Natural killer cell treated with Interleukin-12 subunit alpha and Interleukin-12 subunit beta and Interleukin-15 and Interleukin-18, amount 100 ng/mL, for 72 hours (primary cell): ENCODE measurements at regions not wholly inside any gene's neighbourhood (a gene's known extent, or its start where the extent isn't known, plus 50 kb on each side); places are given as distances from the start of the nearest gene placed in this dataset.
A peak's percentile ranks its signal among the peaks of the same experiment; 100 is the strongest.

ENCODE experiments used
- ATAC-seq, 2 donors: fragments of 150-1000 bp; cut with Tn5 transposase in 1 of 2; sonication (Bioruptor Pico), chemical (Tn5 transposase) in 1 of 2; 2 replicates each; pipeline ENCODE4 v1.10.0; 2021
- DNase-seq: peaks from one replicate; pipeline ENCODE4 v3.0.0; 2022; ENCODE audit warnings: low spot score
- H3K27ac Mint-ChIP-seq, 2 donors: 1 replicate in 1 of 2; 2 replicates in 1 of 2; pipeline ENCODE4 v1.8.0; 2022; ENCODE audit warnings: mixed read lengths in 2 of 2, mild to moderate bottlenecking in 1 of 2, moderate library complexity in 1 of 2
- H3K27me3 Mint-ChIP-seq, 2 donors: 1 replicate in 1 of 2; 2 replicates in 1 of 2; pipeline ENCODE4 v1.8.0; 2022; ENCODE audit warnings: mixed read lengths in 2 of 2
- H3K36me3 Mint-ChIP-seq: one replicate; pipeline ENCODE4 v1.8.0; 2022; ENCODE audit warnings: mixed read lengths
- H3K4me1 Mint-ChIP-seq, 2 donors: 1 replicate in 1 of 2; 2 replicates in 1 of 2; pipeline ENCODE4 v1.8.0; 2022; ENCODE audit warnings: low read depth in 2 of 2, mixed read lengths in 2 of 2, mild to moderate bottlenecking in 1 of 2
- H3K4me3 Mint-ChIP-seq: one replicate; pipeline ENCODE4 v1.8.0; 2022; ENCODE audit warnings: mixed read lengths
- H3K9me3 Mint-ChIP-seq: 2 replicates; pipeline ENCODE4 v1.8.0; 2022; ENCODE audit warnings: mixed read lengths

DNA sequence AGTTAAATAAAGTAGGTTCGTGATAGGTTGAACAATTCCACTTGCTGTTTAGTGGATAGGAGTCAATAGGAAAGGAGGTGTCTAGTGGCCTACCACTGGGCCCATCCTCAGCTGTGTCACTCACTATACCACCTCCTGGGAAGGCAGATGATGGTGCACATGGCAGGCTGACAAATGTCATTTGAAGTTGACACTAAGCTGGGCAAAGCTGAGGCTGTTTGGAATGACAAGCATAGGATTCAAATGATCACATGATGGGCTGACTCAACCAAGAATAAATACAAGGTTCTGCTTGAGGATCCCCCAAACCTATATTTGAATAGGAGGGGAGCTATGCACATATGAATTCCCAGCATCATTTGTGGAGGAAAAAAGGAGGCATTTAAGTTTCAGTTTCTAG, 489.8 kb downstream of the RPS24 start:
- no peaks in the 10 kb centered on the region for H3K4me1 Mint-ChIP-seq
- peaks cover 4 to 10% of the 10 kb centered on the region in 2 donors for H3K27me3 Mint-ChIP-seq
- no peaks in the 10 kb centered on the region for H3K36me3 Mint-ChIP-seq
- no peak overlapping the region for H3K4me3 Mint-ChIP-seq
- DNase-seq (no peak), ATAC-seq (no peak)
- H3K9me3 Mint-ChIP-seq, result no peaks in the 10 kb centered on the region
- H3K27ac Mint-ChIP-seq, result no peak overlapping the region

DNA sequence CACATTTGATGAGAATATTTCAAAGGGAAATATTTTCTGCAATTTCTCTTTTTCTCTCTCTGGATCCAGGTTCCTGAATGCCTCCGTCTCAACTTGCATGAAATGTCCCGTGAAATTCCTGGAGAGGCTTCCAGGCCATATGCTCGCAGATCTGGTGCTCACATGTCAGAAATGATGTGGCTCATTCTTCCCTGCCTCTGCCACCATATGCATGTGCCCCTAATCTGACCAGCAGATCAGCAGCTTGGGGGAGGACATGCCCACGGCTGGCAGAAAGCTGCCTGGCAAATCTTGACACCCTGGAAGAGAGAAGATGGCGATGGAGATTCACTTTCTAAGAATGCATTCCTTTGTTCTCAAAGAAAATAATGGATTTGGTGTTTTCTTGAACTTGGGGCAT, 490.7 kb downstream of the RPS24 start:
- no peaks in the 10 kb centered on the region for H3K36me3 Mint-ChIP-seq
- peaks cover 0 to 6% of the 10 kb centered on the region in 2 donors for H3K27me3 Mint-ChIP-seq
- H3K27ac Mint-ChIP-seq, result no peak overlapping the region
- no peaks in the 10 kb centered on the region for H3K9me3 Mint-ChIP-seq
- DNase-seq, result no peak
- ATAC-seq, result no peak
- H3K4me3 Mint-ChIP-seq, result no peak overlapping the region
- no peaks in the 10 kb centered on the region for H3K4me1 Mint-ChIP-seq

- Mint-ChIP-seq H3K27ac (no peak overlapping the region), H3K9me3 (no peaks in the 10 kb centered on the region), H3K36me3 (no peaks in the 10 kb centered on the region), H3K4me3 (no peak overlapping the region), H3K27me3 (peaks cover 0 to 6% of the 10 kb centered on the region in 2 donors), H3K4me1 (no peaks in the 10 kb centered on the region)
- ATAC-seq, result no peak
- no peak for DNase-seq
Measured at GRCh38 chr10:78524941-78525340, 491.3 kb downstream of the RPS24 start.

DNA sequence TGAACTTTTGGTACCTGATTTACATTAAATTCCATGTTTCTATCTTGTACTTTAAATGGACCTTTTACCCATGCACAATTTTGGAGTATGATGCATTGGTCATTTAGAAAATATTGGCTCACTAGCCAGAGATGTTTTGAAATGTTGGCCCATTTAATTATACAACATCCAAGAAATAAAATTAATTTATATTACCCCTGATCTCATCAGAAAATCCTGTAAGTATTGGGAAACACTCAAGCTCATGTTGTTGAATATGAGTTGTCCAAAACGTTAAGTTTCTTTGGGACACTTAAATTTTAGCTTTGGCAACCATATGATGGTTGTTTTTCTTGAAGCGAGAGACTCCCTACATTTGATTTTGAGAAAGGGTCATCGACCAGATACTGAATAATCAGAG, 492.7 kb downstream of the RPS24 start:
- Mint-ChIP-seq H3K36me3 (no peaks in the 10 kb centered on the region), H3K27me3 (peaks cover 0 to 6% of the 10 kb centered on the region in 2 donors), H3K4me1 (no peaks in the 10 kb centered on the region), H3K27ac (no peak overlapping the region), H3K9me3 (no peaks in the 10 kb centered on the region), H3K4me3 (no peak overlapping the region)
- no peak for ATAC-seq
- no peak for DNase-seq

- ATAC-seq (peak in 1 of 2 donors; percentile 29), DNase-seq (no peak)
- no peaks in the 10 kb centered on the region for H3K4me1 Mint-ChIP-seq
- H3K27ac Mint-ChIP-seq, result no peak overlapping the region
- H3K4me3 Mint-ChIP-seq, result no peak overlapping the region
- H3K36me3 Mint-ChIP-seq, result no peaks in the 10 kb centered on the region
- peaks cover 7 to 10% of the 10 kb centered on the region in 2 donors for H3K27me3 Mint-ChIP-seq
- H3K9me3 Mint-ChIP-seq, result no peaks in the 10 kb centered on the region
Measured at GRCh38 chr10:78527296-78527695, 493.6 kb downstream of the RPS24 start.

- Mint-ChIP-seq H3K27ac (no peak overlapping the region), H3K4me3 (no peak overlapping the region), H3K9me3 (no peaks in the 10 kb centered on the region), H3K36me3 (no peaks in the 10 kb centered on the region), H3K4me1 (peaks cover 0 to 4% of the 10 kb centered on the region in 2 donors), H3K27me3 (peaks cover 10 to 15% of the 10 kb centered on the region in 2 donors)
- no peak for DNase-seq
- ATAC-seq, result no peak
Measured at GRCh38 chr10:78528749-78529204, 495.1 kb downstream of the RPS24 start.

DNA sequence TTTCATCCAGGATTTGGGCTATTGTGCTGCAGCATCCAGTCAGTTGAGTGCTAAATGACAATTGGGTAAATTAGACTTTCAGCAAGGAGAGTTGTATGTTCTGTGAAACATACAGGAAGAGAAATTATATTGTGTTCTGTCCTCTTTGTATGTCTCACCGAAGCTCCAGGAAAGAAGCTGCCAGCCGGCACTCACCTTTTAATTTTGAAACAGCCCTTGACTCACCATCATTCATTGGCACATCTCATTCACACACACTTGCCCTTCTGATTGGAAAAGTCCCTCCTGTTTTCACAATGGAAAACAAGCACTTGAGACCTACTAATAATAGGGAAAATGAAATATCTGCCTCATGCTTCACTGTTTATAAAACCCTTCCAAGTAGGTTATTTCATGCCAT, 495.6 kb downstream of the RPS24 start:
- Mint-ChIP-seq H3K36me3 (no peaks in the 10 kb centered on the region), H3K27ac (no peak overlapping the region)

DNA sequence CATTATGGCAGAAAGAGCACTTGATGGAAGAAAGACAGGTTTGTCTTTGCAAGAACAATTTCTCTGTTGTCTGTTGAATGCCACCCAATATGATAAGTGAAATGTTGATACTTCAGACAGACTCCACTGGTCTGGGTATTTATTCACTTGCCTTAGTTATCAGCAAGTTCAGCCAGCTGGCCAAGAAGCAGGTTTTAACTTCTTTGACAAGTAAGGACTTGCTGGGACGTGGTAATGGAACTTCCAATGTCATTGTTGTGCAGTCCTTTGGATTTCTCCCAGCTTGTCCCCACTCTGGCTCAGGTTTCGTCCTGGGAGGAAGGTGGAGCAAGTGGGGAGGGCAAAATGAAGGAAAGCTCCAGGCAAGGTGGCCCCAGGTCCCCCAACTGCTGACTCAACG, 497.4 kb downstream of the RPS24 start:
- Mint-ChIP-seq H3K9me3 (no peaks in the 10 kb centered on the region), H3K27ac (no peak overlapping the region), H3K36me3 (no peaks in the 10 kb centered on the region)

More for the DNA sequence above, 495.6 kb downstream of the RPS24 start:
- DNase-seq (no peak), ATAC-seq (no peak)
- Mint-ChIP-seq H3K27me3 (peaks cover 10 to 15% of the 10 kb centered on the region in 2 donors), H3K4me3 (no peak overlapping the region), H3K4me1 (peaks cover 0 to 4% of the 10 kb centered on the region in 2 donors), H3K9me3 (no peaks in the 10 kb centered on the region)

DNA sequence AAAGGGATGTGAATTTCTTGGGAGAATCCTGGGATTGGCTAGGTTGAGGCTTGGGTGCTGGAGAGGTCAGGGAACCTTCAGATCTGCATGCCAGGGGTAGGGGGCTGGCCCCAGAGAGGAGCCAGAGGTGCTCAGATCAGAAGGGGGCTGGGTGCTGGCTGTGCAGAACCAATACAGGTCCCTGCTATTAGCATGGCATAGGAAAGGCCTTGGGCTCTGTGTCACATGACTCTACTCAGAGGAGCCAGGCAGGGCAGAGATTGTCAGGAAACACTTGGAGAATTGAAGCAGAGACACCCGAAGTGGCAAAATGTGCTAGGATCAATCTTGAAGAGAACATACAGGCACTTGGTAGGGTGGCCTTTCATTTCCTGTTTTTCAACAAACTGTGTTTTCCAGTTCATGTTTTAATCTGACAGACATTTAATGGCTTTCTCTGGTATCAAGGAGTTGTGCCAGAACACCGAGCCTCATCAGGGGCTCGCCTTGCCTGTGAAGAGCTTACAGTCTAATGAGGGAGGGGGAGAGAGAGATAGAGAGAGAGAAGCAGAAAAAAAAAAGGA, 498.9 kb downstream of the RPS24 start:
- peak in 1 of 2 donors; percentile 8 for ATAC-seq
- Mint-ChIP-seq H3K27me3 (peaks cover 4 to 15% of the 10 kb centered on the region in 2 donors), H3K36me3 (no peaks in the 10 kb centered on the region), H3K9me3 (no peaks in the 10 kb centered on the region), H3K4me1 (peaks cover 0 to 4% of the 10 kb centered on the region in 2 donors), H3K27ac (no peak overlapping the region), H3K4me3 (no peak overlapping the region)
- DNase-seq, result no peak

More for the DNA sequence above, 497.4 kb downstream of the RPS24 start:
- Mint-ChIP-seq H3K4me1 (peaks cover 0 to 4% of the 10 kb centered on the region in 2 donors), H3K27me3 (peaks cover 4 to 15% of the 10 kb centered on the region in 2 donors), H3K4me3 (no peak overlapping the region)
- ATAC-seq, result no peak
- DNase-seq, result no peak

- Mint-ChIP-seq H3K9me3 (no peaks in the 10 kb centered on the region), H3K36me3 (no peaks in the 10 kb centered on the region), H3K27me3 (peaks cover 4 to 15% of the 10 kb centered on the region in 2 donors), H3K27ac (no peak overlapping the region), H3K4me3 (no peak overlapping the region), H3K4me1 (peaks cover 0 to 4% of the 10 kb centered on the region in 2 donors)
- DNase-seq (no peak), ATAC-seq (no peak)
Measured at GRCh38 chr10:78533098-78533497, 499.4 kb downstream of the RPS24 start.

DNA sequence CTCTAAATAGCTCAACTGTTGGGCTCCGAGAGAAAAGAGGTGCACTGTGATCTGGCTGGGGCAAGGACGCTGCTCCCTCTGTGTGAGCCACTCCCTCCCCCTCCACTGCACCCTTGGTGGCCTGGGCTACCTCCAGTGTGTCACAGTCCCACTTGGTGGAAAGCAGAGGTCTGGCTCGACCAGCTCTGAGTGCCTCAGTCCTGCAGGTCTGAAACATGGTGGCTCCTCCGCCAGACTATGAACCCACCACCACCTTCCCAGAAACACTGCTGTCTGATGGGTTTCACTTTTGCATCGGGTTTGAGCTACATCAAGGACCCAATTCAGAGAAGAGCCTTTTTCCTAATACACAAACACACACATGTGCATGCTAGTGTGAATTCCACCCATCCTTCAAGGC, 500.1 kb downstream of the RPS24 start:
- no peaks in the 10 kb centered on the region for H3K36me3 Mint-ChIP-seq
- no peaks in the 10 kb centered on the region for H3K9me3 Mint-ChIP-seq
- H3K4me3 Mint-ChIP-seq, result no peak overlapping the region
- ATAC-seq (no peak), DNase-seq (no peak)
- peaks cover 0 to 4% of the 10 kb centered on the region in 2 donors for H3K4me1 Mint-ChIP-seq
- no peak overlapping the region for H3K27ac Mint-ChIP-seq
- peaks cover 4 to 15% of the 10 kb centered on the region in 2 donors for H3K27me3 Mint-ChIP-seq

- DNase-seq (no peak), ATAC-seq (no peak)
- peaks cover 8 to 15% of the 10 kb centered on the region in 2 donors for H3K27me3 Mint-ChIP-seq
- H3K27ac Mint-ChIP-seq, result no peak overlapping the region
- no peak overlapping the region for H3K4me3 Mint-ChIP-seq
- H3K9me3 Mint-ChIP-seq, result no peaks in the 10 kb centered on the region
- H3K4me1 Mint-ChIP-seq, result peaks cover 0 to 4% of the 10 kb centered on the region in 2 donors
- H3K36me3 Mint-ChIP-seq, result no peaks in the 10 kb centered on the region
Measured at GRCh38 chr10:78535716-78536218, 502.1 kb downstream of the RPS24 start.

- Mint-ChIP-seq H3K27ac (no peak overlapping the region), H3K9me3 (no peaks in the 10 kb centered on the region), H3K27me3 (peaks cover 7 to 11% of the 10 kb centered on the region in 2 donors), H3K4me3 (no peak overlapping the region), H3K36me3 (no peaks in the 10 kb centered on the region), H3K4me1 (peaks cover 2 to 11% of the 10 kb centered on the region in 2 donors)
- no peak for DNase-seq
- no peak for ATAC-seq
Measured at GRCh38 chr10:78537018-78537417, 503.4 kb downstream of the RPS24 start.

DNA sequence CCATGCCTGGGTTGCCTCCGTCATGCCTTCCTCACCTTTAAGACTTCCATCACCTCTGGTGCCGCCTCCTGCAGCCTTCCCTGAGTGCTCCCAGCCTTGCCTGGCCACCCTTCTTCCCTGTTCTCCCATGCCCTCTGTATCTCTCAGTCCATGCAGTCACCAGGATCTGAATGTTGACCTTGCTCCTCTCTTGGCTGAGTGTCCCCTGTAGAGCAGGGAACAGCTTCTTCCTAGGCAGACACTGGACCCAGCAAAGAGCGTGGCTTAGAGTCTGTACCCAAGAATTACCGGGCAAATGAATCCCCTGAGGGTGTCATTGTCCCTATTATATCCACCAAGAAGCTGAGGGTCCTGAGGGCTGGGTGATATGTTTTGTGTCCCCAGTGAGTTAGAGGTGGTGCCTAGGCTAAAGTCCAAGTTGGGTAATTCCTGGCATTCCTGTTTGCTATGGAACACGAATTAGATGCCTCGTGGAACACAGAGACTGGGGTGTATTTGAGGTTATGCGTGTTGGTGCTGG, 505.6 kb downstream of the RPS24 start:
- Mint-ChIP-seq H3K27ac (no peak overlapping the region), H3K4me3 (no peak overlapping the region), H3K9me3 (no peaks in the 10 kb centered on the region), H3K27me3 (peaks cover 0 to 3% of the 10 kb centered on the region in 2 donors), H3K4me1 (peaks cover 6 to 15% of the 10 kb centered on the region in 2 donors), H3K36me3 (no peaks in the 10 kb centered on the region)
- ATAC-seq (no peak), DNase-seq (no peak)
